H1 (cell line): ENCODE measurements at regions not wholly inside any gene's neighbourhood (a gene's known extent, or its start where the extent isn't known, plus 50 kb on each side); places are given as distances from the start of the nearest gene placed in this dataset.

ENCODE experiments used
- CTCF ChIA-PET: fragments of 300-600 bp; sonication (Branson Sonifier 250); formaldehyde crosslinking; loops from one replicate; lab custom pipeline; 2021; ENCODE audit not compliant: partially characterized antibody; lab: Charles Lee
- POLR2A ChIA-PET: fragments of 300-600 bp; sonication (Branson Sonifier 250); formaldehyde crosslinking; loops from one replicate; lab custom pipeline; 2021; ENCODE audit warnings: inconsistent platforms; ENCODE audit not compliant: partially characterized antibody; lab: Charles Lee
- DNase-seq, 2 experiments: peaks; one replicate each; pipeline versions ENCODE4 v3.0.0 to v3.0.0-alpha.2; 2010 to 2022; ENCODE audit warnings: low spot score in 2 of 2, low read depth in 1 of 2, mixed read lengths in 1 of 2
- FAIRE-seq: peaks from 2 replicates; lab custom pipeline; 2011; peaks lifted over from hg19 to GRCh38; lab: Jason Lieb, UNC
- H2AFZ ChIP-seq: 2 replicates; pipeline ENCODE4 v1.8.1; 2012; ENCODE audit warnings: low read length, inconsistent platforms
- H2AK5ac ChIP-seq: 2 replicates; pipeline ENCODE4 v1.6.1; 2013; ENCODE audit warnings: low read depth, low read length
- H2BK120ac ChIP-seq: replicated peaks from 2 replicates; pipeline ENCODE3; 2013; ENCODE audit warnings: low read depth, low read length, inconsistent platforms
- H2BK12ac ChIP-seq: 2 replicates; pipeline ENCODE4 v1.6.1; 2013; ENCODE audit warnings: low read depth, low read length
- H2BK15ac ChIP-seq: 2 replicates; pipeline ENCODE4 v1.6.1; 2013; ENCODE audit warnings: low read length
- H2BK20ac ChIP-seq: 2 replicates; pipeline ENCODE4 v1.6.1; 2013; ENCODE audit warnings: low read length
- H2BK5ac ChIP-seq: 2 replicates; pipeline ENCODE4 v1.6.1; 2013; ENCODE audit warnings: low read depth, low read length
- H3K14ac ChIP-seq: 2 replicates; pipeline ENCODE4 v1.6.1; 2013; ENCODE audit warnings: inconsistent platforms; ENCODE audit not compliant: insufficient read length
- H3K18ac ChIP-seq: 2 replicates; pipeline ENCODE4 v1.6.1; 2013; ENCODE audit warnings: low read length; ENCODE audit errors: extremely low read depth
- H3K23ac ChIP-seq: 2 replicates; pipeline ENCODE4 v1.6.1; 2013; ENCODE audit warnings: inconsistent platforms; ENCODE audit not compliant: insufficient read length
- H3K23me2 ChIP-seq: 2 replicates; pipeline ENCODE4 v1.6.1; 2013; ENCODE audit warnings: low read depth, low read length
- H3K27ac ChIP-seq: 2 replicates; pipeline ENCODE4 v1.6.1; 2011; ENCODE audit warnings: low read depth, low read length, inconsistent platforms
- H3K27me3 ChIP-seq, 4 experiments: replicated peaks in 1 of 4; 1 replicate in 1 of 4; 2 replicates in 3 of 4; pipeline versions ENCODE4 v1.6.1 to v1.8.1; 2011 to 2013; ENCODE audit warnings: low read length in 3 of 4, mild to moderate bottlenecking in 3 of 4, inconsistent platforms in 2 of 4, mixed read lengths in 2 of 4, moderate library complexity in 1 of 4; ENCODE audit not compliant: control insufficient read depth in 3 of 4, insufficient read depth in 3 of 4; ENCODE audit errors: extremely low read depth in 1 of 4
- H3K36me3 ChIP-seq, 4 experiments: 2 replicates each; pipeline versions ENCODE4 v1.6.1 to v1.8.1; 2011 to 2013; ENCODE audit warnings: mild to moderate bottlenecking in 4 of 4, low read length in 3 of 4, moderate library complexity in 2 of 4, control low read depth in 1 of 4, inconsistent platforms in 1 of 4; ENCODE audit not compliant: insufficient read depth in 4 of 4, control insufficient read depth in 2 of 4
- H3K4ac ChIP-seq: replicated peaks from 2 replicates; pipeline ENCODE3; 2013; ENCODE audit warnings: low read length, low read depth, mixed read lengths, inconsistent platforms; ENCODE audit not compliant: insufficient read length
- H3K4me1 ChIP-seq, 4 experiments: replicated peaks in 1 of 4; 1 replicate in 1 of 4; 2 replicates in 3 of 4; pipeline versions ENCODE4 v1.6.1 to v1.8.1; 2011 to 2013; ENCODE audit warnings: low read length in 3 of 4, inconsistent platforms in 2 of 4, mixed read lengths in 1 of 4; ENCODE audit not compliant: insufficient read depth in 4 of 4, control insufficient read depth in 3 of 4
- H3K4me2 ChIP-seq, 2 experiments: 2 replicates each; pipeline versions ENCODE4 v1.6.1 to v1.8.1; 2011 to 2013; ENCODE audit warnings: low read depth in 2 of 2, low read length in 2 of 2, control low read depth in 1 of 2, inconsistent platforms in 1 of 2, mild to moderate bottlenecking in 1 of 2; ENCODE audit not compliant: insufficient read depth in 1 of 2
- H3K4me3 ChIP-seq, 4 experiments: fragments of 200-600, 300-600 bp in 1 of 4; sonication (generic), shearing (Covaris generic), sonication (Bioruptor Twin) in 1 of 4; 2 replicates each; pipeline versions ENCODE4 v1.5.1 to v1.8.1; 2011 to 2016; ENCODE audit warnings: low read length in 4 of 4, low read depth in 3 of 4, control low read depth in 2 of 4, inconsistent platforms in 2 of 4, mild to moderate bottlenecking in 2 of 4, mixed read lengths in 1 of 4, moderate library complexity in 1 of 4; ENCODE audit not compliant: insufficient read depth in 2 of 4; ENCODE audit errors: extremely low read depth in 1 of 4
- H3K56ac ChIP-seq: replicated peaks from 2 replicates; pipeline ENCODE3; 2013; ENCODE audit warnings: low read depth, mild to moderate bottlenecking, mixed read lengths, low read length, inconsistent platforms; ENCODE audit not compliant: insufficient read length
- H3K79me1 ChIP-seq: 2 replicates; pipeline ENCODE4 v1.6.1; 2013; ENCODE audit warnings: low read depth, low read length, control low read depth
- H3K79me2 ChIP-seq, 2 experiments: 2 replicates each; pipeline versions ENCODE4 v1.6.1 to v1.8.1; 2012 to 2013; ENCODE audit warnings: low read length in 2 of 2, mild to moderate bottlenecking in 2 of 2, inconsistent platforms in 1 of 2; ENCODE audit not compliant: insufficient read depth in 2 of 2, control insufficient read depth in 1 of 2
- H3K9ac ChIP-seq, 4 experiments: replicated peaks in 1 of 4; 1 replicate in 1 of 4; 2 replicates in 3 of 4; pipeline versions ENCODE4 v1.6.1 to v1.8.1; 2011 to 2013; ENCODE audit warnings: low read depth in 3 of 4, low read length in 3 of 4, control low read depth in 2 of 4, mild to moderate bottlenecking in 2 of 4, moderate library complexity in 2 of 4, inconsistent platforms in 1 of 4; ENCODE audit errors: extremely low read depth in 1 of 4
- H3K9me3 ChIP-seq, 2 experiments: 2 replicates each; pipeline versions ENCODE4 v1.6.1 to v1.8.1; 2012 to 2013; ENCODE audit warnings: mild to moderate bottlenecking in 2 of 2, moderate library complexity in 2 of 2, control low read depth in 1 of 2, inconsistent platforms in 1 of 2, low read depth in 1 of 2, low read length in 1 of 2, mixed read lengths in 1 of 2; ENCODE audit not compliant: insufficient read depth in 2 of 2
- H4K20me1 ChIP-seq, 2 experiments: replicated peaks in 1 of 2; 2 replicates each; pipeline versions ENCODE3 to v1.8.1; 2011 to 2013; ENCODE audit warnings: inconsistent platforms in 2 of 2, low read length in 2 of 2, mild to moderate bottlenecking in 1 of 2; ENCODE audit not compliant: insufficient read depth in 2 of 2, control insufficient read depth in 1 of 2
- H4K5ac ChIP-seq: 2 replicates; pipeline ENCODE4 v1.6.1; 2013; ENCODE audit warnings: low read length, low read depth, mixed read lengths, inconsistent platforms; ENCODE audit not compliant: insufficient read length
- H4K8ac ChIP-seq: 2 replicates; pipeline ENCODE4 v1.8.0; 2013; ENCODE audit warnings: mild to moderate bottlenecking, moderate library complexity, low read length, inconsistent platforms; ENCODE audit not compliant: insufficient read depth; ENCODE audit errors: extremely low read depth
- H4K91ac ChIP-seq: replicated peaks from 2 replicates; pipeline ENCODE3; 2013; ENCODE audit warnings: low read length, mixed read lengths, inconsistent platforms; ENCODE audit not compliant: insufficient read length
- CEBPB ChIP-seq: IDR thresholded peaks from 2 replicates; pipeline ENCODE4 v1.6.1; 2012; ENCODE audit warnings: low read depth, low read length
- CREB1 ChIP-seq: IDR thresholded peaks from 2 replicates; pipeline ENCODE4 v1.6.1; 2012; ENCODE audit warnings: inconsistent platforms
- CTBP2 ChIP-seq: IDR thresholded peaks from 2 replicates; pipeline ENCODE4 v1.7.0; 2011; ENCODE audit warnings: borderline replicate concordance, mild to moderate bottlenecking, moderate library complexity, mixed read lengths, low read length; ENCODE audit not compliant: insufficient read depth, insufficient read length
- EGR1 ChIP-seq: IDR thresholded peaks from 2 replicates; pipeline ENCODE4 v1.6.1; 2011; ENCODE audit warnings: low read depth, low read length, borderline replicate concordance
- JUN ChIP-seq: IDR thresholded peaks from 2 replicates; pipeline ENCODE4 v1.6.1; 2011; ENCODE audit warnings: low read depth, mild to moderate bottlenecking, improper control_type of control experiment, low read length
- KDM4A ChIP-seq: IDR thresholded peaks from one replicate; pipeline ENCODE4 v1.7.1; 2012; ENCODE audit warnings: low read depth, mild to moderate bottlenecking, moderate library complexity, low read length, inconsistent platforms; ENCODE audit not compliant: severe bottlenecking
- MAFK ChIP-seq: IDR thresholded peaks from 2 replicates; pipeline ENCODE4 v1.6.1; 2012; ENCODE audit warnings: low read depth, mild to moderate bottlenecking, improper control_type of control experiment, low read length
- RFX5 ChIP-seq: IDR thresholded peaks from 2 replicates; pipeline ENCODE4 v1.6.1; 2011; ENCODE audit warnings: low read depth, low read length, improper control_type of control experiment, borderline replicate concordance
- SAP30 ChIP-seq: fragments of 300-600 bp; sonication (generic); IDR thresholded peaks from 2 replicates; pipeline ENCODE4 v1.7.1; 2012; ENCODE audit warnings: low read length, moderate library complexity, mild to moderate bottlenecking, inconsistent platforms; ENCODE audit not compliant: insufficient read depth, insufficient replicate concordance
- SIN3A ChIP-seq, 2 experiments: IDR thresholded peaks in 1 of 2; conservative IDR thresholded peaks in 1 of 2; 2 replicates each; pipeline ENCODE4 v1.6.1; 2011 to 2012; ENCODE audit warnings: low read length in 2 of 2, improper control_type of control experiment in 1 of 2, low read depth in 1 of 2, mild to moderate bottlenecking in 1 of 2
- SIX5 ChIP-seq: IDR thresholded peaks from 2 replicates; pipeline ENCODE4 v1.6.1; 2011; ENCODE audit warnings: mild to moderate bottlenecking, low read depth, low read length
- SP2 ChIP-seq: IDR thresholded peaks from 2 replicates; pipeline ENCODE4 v1.6.1; 2012; ENCODE audit warnings: mild to moderate bottlenecking, low read length, inconsistent platforms
- SUZ12 ChIP-seq: fragments of 200-600 bp; sonication (generic); IDR thresholded peaks from 2 replicates; pipeline ENCODE4 v1.6.1; 2012; ENCODE audit warnings: mild to moderate bottlenecking, inconsistent platforms, low read length, moderate library complexity, mixed read lengths
- TEAD4 ChIP-seq: IDR thresholded peaks from 2 replicates; pipeline ENCODE4 v1.6.1; 2012; ENCODE audit warnings: low read depth, low read length, inconsistent platforms, mixed read lengths
- YY1 ChIP-seq: IDR thresholded peaks from 2 replicates; pipeline ENCODE4 v1.6.1; 2011; ENCODE audit warnings: low read depth, mild to moderate bottlenecking, low read length
- ZNF274 ChIP-seq: IDR thresholded peaks from 2 replicates; pipeline ENCODE4 v1.7.0; 2012; ENCODE audit warnings: low read length, borderline replicate concordance; ENCODE audit errors: extremely low read depth

DNA sequence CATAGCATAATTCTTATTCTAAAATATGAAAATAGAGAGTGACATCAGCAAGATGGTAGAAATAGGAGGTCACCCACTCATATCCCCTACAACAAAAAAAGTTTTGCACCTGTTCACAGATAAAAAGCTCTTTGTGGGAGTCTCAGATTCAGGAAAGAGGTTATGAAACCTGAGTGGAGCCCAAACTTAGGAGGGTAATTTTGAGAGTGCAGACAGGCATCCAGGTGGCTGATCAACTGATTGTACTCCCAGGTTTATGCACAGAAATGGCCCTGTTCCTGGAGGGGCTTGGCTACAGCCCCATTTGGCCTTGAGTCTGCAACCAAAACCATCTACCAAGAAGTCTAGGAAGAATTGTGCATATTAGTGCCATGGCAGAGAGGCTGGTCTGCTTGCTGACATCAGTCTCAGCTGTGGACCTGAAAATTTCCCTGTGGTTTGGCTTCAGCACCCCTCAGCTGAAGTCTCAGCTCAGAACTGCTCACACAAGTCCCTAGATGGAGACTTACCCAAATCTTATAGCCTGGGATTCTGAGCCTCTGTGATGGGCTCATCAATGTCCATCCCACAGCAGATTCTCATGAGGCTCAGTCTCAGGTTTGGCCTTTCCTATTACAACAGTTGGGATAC lies 291.6 kb downstream of the IL20RB start:
- POLR2A ChIA-PET = no interaction called here
- H3K79me2 ChIP-seq = no peaks in the 10 kb centered on the region; a peak in 1 of 4 replicates
- no peaks in the 10 kb centered on the region for H3K4me1 ChIP-seq
- H3K23me2 ChIP-seq = no peaks in the 10 kb centered on the region
- H3K4me3 ChIP-seq = no peak overlapping the region
- H2AK5ac ChIP-seq = no peak overlapping the region
- no peak overlapping the region for H2BK15ac ChIP-seq
- no peak overlapping the region for H2BK12ac ChIP-seq
- no peak overlapping the region for H4K5ac ChIP-seq
- no peak overlapping the region for H3K56ac ChIP-seq
- H3K4ac ChIP-seq = no peak overlapping the region
- no peak overlapping the region for H3K18ac ChIP-seq
- CTCF ChIA-PET = interaction anchor here (1.0 to 1.3 kb wide), 2 partner anchors 32 to 140 kb away, joined by 3 read pairs; no protein-coding TSS in a partner anchor
- FAIRE-seq = no peak
- H3K4me2 ChIP-seq = no peak overlapping the region
- no peak for DNase-seq
- no peak overlapping the region for H4K91ac ChIP-seq
- no peak overlapping the region for H3K14ac ChIP-seq
- H2BK120ac ChIP-seq = no peak overlapping the region
- no peaks in the 10 kb centered on the region for H4K20me1 ChIP-seq
- H3K9me3 ChIP-seq = no peaks in the 10 kb centered on the region
- no peak overlapping the region for H4K8ac ChIP-seq
- no peaks in the 10 kb centered on the region for H3K36me3 ChIP-seq
- H2BK5ac ChIP-seq = no peak overlapping the region
- no peaks in the 10 kb centered on the region for H3K27me3 ChIP-seq
- H3K9ac ChIP-seq = no peak overlapping the region
- no peak overlapping the region for H3K27ac ChIP-seq
- no peaks in the 10 kb centered on the region for H3K79me1 ChIP-seq
- H2AFZ ChIP-seq = no peak overlapping the region; the same call in 1 of the 2 replicates
- H2BK20ac ChIP-seq = no peak overlapping the region
- H3K23ac ChIP-seq = no peak overlapping the region
- TF ChIP-seq RFX5 (no peak), ZNF274 (no peak), JUN (no peak), YY1 (no peak), SP2 (no peak), TEAD4 (no peak), MAFK (no peak), CTBP2 (no peak), SIN3A (conservative IDR thresholded peaks at IDR 0.05 in 1 of 2, IDR thresholded peaks at IDR 0.05 in 1 of 2; ENCODE audit: low read depth in 1 of 2, low read length in 2 of 2) (no peak), KDM4A (no peak), SIX5 (no peak), CEBPB (no peak), CREB1 (no peak), SAP30 (no peak), EGR1 (no peak), SUZ12 (no peak)
